HG03565 (cell line): ENCODE measurements at regions not wholly inside any gene's neighbourhood (a gene's known extent, or its start where the extent isn't known, plus 50 kb on each side); places are given as distances from the start of the nearest gene placed in this dataset.
"Not testable (repeated sequence)": the region's sequence is repeated elsewhere in the genome, so short reads cannot be mapped to it uniquely, and the experiment has no call there.

Experiments
- ATAC-seq: cut with Tn5 transposase; IDR thresholded peaks from one replicate; pipeline ENCODE4 v1.9.1; 2021; ENCODE audit warnings: mild to moderate bottlenecking, moderate library complexity; ENCODE audit not compliant: unreplicated experiment

DNA sequence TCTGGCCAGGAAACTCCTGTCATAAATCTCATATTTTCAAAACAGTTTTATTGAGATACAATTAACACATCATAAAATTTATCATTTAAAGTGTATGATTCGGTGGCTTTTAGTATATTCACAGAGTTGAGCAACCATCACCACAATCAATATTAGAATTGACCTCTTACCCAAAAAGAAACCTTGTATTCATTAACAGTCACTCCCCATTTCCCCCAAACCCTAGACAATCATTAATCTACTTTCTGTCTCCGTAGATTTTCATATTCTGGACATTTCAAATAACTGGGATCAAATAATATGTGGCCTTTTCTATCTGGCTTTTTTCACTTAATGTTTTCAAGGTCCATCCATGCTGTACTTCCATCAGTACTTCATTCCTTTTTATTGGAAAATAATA, 145.7 kb upstream of the RORA start:
- no peak for ATAC-seq

DNA sequence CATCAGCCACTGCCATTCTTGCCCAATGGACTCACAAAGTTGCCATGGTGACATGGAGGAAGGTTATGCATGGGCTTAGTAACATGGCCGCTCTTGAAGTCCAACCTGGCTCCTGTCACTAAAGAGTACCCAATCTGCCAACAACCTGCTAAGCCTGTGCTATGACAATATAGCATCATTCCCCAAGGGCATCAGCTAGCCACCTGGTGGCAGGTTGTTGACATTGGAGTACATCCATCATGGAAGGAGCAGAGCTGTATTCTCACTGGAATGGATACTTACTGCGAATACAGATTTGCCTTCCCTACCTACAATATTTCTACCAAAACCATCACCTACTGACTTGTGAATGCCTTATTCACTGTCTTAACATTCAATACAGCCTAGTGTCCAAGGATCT, 138.9 kb upstream of the RORA start:
- no peak for ATAC-seq

DNA sequence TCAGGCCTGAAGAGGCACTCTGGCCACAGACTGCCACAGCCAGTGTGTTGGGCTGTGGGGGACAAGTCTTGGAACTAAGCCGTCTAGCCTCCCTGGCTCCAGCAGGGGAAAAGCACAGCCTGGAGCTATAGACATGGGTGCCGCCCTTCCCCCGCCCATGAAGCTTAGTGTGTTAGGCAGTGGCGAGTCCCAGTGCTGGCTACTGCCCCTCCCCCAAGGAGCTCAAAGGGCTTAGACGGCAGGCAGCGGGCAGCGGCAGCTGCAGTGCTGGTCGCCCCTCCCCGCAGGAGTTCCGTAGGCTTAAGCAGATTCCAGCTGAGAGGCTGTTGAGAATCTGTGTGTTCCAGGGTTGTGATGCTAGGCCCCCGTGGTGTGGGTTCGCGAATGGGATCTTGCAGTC, 135.8 kb upstream of the RORA start:
- no peak for ATAC-seq

DNA sequence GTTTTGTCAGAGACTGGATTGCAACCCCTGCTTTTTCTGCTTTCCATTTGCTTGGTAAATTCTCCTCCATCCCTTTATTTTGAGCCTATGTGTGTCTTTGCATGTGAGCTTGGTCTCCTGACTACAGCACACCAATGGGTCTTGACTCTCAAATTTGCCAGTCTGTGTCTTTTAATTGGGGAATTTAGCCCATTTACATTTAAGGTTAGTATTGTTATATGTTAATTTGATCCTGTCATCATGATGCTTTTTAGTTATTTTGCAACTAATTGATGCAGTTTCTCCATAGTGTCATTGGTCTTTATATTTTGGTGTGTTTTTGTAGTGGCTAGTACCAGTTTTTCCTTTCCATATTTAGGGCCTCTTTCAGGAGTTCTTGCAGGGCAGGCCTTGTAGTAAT, 133.8 kb upstream of the RORA start:
- ATAC-seq, result not testable (repeated sequence)

DNA sequence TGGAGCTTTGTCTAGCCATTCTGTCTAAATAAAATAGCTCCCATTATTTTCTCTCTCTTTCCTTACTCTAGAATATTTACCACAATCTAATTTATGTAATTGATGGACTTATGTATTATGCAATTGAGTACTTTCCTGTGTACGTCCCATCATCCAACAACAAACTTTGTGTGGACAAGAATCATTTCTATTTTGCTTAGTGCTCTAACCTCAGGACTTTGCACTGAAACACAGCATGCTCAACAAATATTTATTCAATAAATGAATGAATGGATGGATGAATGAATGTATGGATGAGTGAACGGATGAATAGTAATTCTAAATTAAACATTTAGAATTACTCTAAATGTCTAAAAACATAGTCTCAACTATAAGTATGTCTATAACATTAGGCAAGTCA, 115.2 kb upstream of the RORA start:
- ATAC-seq, result no peak

DNA sequence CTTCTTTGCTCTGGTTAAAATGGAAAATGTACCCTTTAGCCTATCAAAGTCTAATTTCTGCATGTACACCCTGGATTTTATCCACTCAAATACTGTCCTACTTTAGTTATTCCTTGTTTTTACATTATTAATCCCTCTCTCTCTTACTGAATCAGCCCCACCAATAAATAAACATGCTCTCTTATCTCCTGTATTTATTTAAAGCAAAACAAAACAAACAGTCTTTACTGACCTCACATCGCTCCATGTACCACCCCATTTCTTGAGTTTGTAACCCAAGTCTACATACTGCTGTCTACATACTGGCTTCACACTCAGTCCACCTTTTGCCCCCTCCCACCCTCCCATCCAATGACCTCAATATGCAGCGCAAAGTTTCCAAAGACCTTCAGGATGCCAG, 113.3 kb upstream of the RORA start:
- ATAC-seq, result no peak

DNA sequence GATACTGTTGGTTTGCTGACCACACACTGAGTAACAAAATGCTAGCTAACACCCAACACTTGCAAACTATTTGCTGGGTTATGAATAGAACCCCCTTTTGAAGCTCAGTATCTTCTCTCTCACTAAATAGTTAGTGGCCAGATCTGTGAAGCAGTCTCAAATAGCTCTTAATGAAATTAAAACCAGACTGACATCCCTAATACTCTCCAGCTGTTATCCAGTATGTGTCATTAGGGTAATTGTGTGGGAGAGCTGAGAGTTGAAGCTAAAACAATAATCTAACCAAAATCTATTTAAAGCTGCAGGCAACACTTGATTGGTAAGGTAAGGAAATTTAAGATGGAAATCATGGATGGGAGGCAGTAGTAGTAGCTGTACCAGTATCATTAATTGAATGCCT, 110.4 kb upstream of the RORA start:
- ATAC-seq, result no peak

DNA sequence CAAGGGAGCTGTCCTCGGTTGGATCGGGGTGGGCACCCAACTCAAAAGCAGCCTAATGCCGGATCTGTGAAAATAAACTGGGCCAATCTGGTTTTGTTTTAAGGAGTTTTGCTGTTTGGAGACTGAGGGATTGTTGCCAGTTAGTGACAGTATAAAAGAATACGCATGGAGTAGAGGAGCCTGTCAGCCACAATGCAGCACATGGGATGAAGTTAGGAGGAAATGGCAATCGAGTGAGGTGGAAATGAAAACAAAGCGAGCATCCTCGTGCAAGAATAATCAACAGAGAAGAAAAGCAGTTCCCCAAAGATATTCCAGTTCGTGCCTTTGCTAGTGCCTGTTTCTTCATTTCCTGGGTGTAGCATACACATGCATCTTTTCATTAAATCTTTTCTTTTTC, 108.4 kb upstream of the RORA start:
- no peak for ATAC-seq

DNA sequence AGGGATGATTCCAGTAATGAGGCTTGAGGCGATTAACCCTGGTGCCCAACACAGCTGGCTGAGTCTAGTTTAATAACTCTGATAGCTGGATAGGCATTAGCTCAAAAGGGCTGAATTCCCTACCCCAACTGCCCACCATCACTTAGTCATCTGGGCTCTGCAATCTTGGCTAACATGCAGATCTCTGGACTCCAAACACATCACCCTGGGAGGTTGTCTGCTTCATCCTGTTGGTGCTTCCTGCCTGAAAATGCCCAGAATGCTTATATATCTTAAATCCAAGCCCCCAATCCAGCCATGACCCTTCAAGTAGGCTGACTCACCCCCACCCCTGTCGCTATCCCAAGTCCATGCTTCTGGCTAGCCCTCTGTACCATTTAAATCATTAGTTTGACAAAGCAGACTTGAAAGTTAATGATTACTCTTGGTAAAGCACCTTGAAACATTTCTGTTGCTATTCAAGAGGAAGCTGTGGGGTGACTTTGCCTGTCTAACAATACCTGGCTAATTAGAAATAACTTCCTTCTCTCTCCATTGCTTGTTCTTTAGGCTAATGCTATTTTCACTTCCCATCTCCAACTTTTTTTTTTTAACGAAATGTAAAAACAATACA, 107.0 kb upstream of the RORA start:
- ATAC-seq, result no peak

DNA sequence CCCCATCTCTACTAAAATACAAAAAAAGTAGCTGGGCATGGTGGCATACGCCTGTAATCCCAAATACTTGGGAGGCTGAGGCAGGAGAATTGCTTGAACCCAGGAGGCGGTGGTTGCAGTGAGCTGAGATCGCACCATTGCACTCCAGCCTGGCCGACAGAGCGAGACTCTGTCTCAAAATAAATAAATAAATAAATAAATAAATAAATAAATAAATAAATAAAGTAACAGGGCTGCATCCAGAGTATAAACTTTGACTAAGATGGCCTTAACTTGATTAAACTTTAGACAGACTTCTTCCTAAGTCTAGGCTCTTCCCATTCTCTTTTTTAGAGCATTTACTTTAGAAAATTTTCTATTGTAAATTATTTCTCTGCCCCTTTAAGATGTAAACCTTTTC, 105.6 kb upstream of the RORA start:
- not testable (repeated sequence) for ATAC-seq

DNA sequence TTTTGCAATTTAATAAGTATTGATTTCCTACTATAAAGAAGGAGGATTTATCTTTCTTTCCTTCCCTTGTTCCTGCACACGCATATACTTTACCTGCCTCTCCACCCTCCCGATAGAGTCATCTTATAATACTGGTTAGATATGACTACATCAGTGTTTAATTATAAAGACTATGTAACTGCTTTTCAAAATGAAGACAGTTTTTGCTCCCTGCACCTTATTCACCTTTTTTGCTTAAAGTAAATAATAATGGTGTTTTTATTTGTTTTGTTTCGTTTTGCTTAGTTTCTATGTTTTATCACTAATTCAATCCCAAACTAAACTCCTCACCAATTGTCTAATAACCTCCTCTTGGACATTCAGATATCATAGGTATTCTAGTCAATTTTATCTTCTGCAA, 101.9 kb upstream of the RORA start:
- ATAC-seq, result no peak

DNA sequence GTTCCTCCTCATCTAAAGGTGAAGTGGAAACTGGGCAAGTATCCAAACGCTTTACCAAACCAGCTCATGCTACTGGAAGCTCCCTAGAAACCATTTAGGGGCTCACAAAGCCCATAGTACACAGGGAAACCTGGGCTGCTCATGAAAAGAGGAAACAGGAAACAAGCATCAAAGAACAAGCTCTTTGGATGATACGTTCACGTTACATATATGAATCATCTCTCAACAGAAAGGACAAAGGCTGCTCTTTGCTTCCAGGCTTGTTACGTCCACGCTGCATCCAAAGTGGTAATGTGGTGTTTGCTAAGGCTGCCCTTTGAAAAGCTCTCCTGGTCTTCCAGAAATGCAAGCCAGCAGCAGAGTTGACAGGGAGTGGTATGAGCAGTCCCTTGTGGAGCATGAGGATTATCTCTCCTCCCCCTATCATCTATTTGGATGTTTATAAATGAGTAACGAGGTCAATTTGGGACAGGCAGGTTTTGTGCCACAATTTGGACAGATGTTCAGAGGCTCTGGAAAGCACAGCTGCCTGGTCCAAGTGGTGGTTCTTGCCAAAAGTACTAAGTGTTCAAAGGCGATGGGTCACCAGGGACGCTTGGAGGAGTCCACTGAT, 98.0 kb upstream of the RORA start:
- ATAC-seq, result peak; percentile 87

DNA sequence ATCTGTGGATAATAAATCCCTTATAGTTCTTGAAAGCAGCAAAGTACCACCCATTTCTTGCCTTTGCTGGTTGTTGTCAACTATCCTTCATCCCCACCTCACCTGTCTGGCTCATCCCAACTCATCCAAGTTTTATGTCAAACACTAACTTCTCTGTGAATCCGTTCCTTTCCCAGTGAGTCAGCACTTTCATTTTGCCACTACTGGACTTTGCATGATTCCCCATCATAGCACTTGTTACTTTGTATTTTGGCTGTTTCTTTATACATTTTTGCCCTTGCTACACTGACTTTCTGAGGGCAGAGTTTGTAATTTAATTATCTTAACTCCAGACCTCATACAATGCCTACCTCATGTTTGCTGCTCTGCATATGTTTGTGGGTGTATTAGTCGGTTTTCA, 90.8 kb upstream of the RORA start:
- no peak for ATAC-seq

DNA sequence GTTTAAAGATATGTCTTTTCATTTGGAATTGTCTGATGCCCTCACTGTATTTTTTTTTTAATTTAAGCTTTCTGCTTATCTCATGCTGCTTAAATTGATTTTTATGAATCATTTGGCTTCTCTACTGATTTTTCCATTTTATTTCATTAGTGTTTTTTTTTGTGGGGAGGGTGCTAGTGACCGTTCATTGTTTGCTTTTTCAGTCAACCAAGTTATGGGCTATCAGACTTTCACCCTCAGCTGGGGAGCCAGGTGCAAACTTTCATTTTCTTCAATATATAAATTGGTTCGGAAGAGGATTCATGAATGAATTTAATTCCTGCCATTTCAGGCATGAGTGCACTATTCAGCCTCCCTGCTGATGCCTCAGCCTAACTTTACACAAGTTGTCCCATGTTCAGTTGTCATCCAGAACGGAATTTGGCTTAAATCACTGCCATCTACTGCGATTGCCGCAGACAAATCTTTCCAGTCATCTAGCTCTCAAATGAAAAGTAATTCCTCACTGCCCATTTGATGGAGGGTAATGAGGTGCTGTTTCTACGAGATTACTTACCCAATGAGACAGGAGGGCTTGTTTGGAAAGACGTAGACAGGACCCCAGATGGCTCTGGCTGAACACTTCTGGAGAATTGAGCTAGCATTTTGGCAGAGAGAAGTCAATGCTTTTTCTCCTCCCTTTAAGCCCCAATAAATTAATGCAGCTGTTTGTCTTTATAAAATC, 89.9 kb upstream of the RORA start:
- no peak for ATAC-seq

DNA sequence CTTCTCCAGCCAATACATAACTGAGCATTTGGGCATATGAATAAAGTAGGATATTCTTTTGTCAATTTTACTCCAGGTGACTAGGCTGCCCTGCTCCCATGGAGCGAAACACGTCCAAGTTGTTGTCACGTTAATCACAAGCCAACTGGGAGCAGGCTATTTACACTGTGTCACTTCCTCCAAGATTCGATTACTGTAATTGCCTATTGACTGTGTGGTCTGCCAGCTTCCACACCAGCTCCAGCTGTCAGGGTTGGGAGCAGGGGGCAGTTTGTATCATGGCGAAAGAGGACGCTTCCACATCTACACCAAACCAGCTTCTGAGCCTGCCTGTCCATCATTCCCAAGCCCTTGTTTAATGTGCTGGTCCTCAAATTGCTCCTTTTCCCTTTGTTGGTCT, 89.2 kb upstream of the RORA start:
- ATAC-seq, result no peak

DNA sequence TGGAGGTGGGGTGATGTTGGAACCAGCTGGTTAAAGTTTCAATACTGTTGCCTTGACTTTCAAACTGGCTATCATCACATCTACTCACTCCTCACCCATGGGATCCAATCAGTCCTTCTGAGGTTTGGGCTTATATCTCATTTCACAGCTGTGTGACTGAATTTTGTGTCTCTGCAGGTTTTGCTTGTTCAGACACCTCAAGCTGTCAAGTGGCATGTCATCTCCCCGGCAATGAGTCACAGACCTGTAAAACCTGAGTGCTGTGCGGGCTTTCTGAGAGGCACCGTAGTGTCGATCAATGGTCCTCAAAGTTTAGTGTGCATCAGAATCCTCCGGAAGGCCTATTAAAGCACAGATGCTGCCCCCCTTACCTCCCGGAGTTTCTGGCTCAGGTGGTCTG, 86.4 kb upstream of the RORA start:
- ATAC-seq, result no peak

DNA sequence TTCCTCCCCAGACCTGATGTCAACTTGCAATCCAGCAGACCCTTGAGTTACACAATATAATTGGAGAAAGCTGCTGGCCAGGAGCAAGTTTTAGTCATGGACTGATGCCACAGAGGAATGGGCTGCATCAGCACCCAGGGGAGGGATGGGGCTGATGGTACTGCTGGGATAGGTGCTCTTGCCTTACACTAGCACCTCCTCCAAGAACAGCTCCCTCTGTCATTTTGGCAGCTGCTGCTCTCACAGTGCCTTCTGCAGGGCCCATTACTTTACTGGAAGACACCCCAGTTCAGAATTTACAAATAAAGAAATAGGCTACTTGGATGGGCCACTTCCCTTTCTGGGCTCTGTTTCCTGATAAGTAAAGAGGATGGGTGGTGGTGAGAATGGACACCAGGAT, 85.3 kb upstream of the RORA start:
- ATAC-seq, result no peak

DNA sequence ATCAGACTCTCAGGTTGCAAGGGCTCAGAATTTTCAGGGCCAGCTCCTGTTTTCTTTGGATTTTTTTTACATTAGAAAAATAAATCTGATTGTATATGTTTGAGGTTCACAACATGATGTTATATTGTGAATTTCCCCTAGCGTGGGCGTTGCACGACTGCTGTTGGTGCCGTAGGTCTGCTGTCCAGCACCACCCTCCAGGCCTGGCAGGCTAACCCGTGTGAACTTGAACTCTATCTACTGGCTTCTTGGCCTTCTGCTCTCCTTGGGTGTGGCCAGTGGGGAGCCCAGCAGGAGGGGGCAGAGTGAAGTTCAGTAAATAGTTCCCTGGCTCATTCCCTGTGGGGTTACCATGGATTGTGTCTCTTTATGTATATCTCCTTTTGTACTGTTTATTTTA, 80.5 kb upstream of the RORA start:
- no peak for ATAC-seq

DNA sequence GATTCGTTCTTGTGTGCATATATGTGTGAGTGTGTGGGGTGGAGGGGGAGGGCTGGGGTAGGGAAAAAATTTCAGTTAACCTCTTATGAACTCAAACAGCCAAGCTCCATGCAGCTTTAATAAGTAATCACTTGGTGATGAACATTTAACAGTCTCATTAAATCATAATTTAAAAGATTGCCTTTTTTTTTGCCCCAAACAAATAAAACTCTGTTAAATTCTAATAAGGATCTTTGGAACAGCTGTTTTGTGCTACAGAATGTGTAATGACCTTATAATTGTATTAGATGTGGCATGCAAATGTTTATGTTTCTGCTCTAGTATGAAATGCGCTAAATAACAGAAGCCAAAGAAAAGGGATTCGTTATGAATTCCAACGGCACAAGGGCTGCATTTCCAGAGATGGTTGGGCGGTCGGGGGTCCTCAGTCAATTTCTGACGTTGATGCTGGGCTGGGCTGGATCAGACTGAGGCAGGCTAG, 80.0 kb upstream of the RORA start:
- ATAC-seq, result no peak

DNA sequence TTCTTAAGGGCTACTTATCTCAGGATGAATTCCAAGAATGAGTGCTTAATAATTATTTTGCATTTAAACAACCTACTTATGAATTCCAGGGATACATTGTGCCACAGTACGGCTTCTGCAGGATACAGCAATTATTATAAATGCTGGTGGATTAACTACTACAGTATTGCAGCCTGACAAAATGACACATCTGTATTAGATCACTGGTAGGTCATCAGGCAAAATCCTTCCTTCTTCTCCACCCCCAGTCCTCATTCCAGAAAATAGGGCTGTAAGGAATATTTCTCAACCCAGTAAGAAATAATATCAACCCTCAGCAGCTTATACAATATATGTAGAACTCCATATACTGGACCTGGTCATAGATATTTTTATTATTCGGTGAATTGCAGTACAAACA, 79.3 kb upstream of the RORA start:
- no peak for ATAC-seq

DNA sequence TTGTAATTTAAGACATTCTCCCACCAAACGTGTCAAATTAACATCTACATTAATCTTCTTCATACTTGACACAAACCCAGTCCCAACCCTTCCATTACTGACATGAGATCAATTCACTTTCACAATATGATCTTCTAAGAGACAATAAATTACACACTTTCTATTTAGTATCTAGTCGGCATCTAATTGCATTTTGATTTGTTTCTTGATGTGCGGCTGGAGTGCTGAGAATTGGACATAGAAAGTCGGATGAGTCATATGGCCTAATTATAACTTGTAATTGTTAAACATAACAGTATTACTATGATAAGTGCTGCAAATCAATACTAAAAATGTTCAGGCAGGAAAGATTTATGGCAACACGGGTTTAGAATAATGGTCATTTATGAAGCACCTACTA, 78.4 kb upstream of the RORA start:
- ATAC-seq, result no peak

DNA sequence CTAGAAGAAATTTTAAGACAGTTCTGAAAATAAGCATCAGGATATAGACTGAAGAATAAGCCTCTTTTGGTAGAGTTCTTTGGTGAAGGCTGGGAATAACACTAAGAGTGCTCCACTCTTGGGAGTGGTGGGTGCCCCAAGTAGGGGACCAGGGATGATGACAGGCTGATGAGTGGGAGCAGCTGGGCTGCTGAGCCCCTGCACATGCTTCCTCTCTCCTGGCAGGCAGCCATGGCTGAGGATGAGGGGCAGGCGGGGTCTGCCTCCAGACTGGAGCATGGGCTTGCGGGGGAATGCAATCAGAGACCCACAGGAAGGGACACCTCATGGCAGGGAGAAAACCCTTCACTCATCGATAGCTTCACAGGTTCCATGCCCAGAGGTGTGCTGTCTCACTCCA, 72.6 kb upstream of the RORA start:
- ATAC-seq, result no peak
